HL-60 (cell line): ENCODE measurements at regions not wholly inside any gene's neighbourhood (a gene's known extent, or its start where the extent isn't known, plus 50 kb on each side); places are given as distances from the start of the nearest gene placed in this dataset.

ENCODE experiments used
- GABPA ChIP-seq: IDR thresholded peaks from 2 replicates; pipeline ENCODE4 v1.6.1; 2012; ENCODE audit warnings: low read depth
- POLR2AphosphoS5 ChIP-seq: IDR thresholded peaks from 2 replicates; pipeline ENCODE4 v1.6.1; 2012; ENCODE audit warnings: low read depth
- SPI1 ChIP-seq: IDR thresholded peaks from 2 replicates; pipeline ENCODE4 v1.6.1; 2012; ENCODE audit warnings: low read depth, mild to moderate bottlenecking, borderline replicate concordance
- TF ChIP-seq, protein P1 (sequence below): IDR thresholded peaks from one replicate; pipeline ENCODE4 v1.5.1; 2011; ENCODE audit warnings: low read length, control low read depth, inconsistent platforms; ENCODE audit not compliant: insufficient read depth
- TF ChIP-seq, protein P2 (sequence below): IDR thresholded peaks from 2 replicates; pipeline ENCODE4 v1.6.1; 2012; ENCODE audit warnings: low read depth; ENCODE audit not compliant: insufficient replicate concordance

DNA sequence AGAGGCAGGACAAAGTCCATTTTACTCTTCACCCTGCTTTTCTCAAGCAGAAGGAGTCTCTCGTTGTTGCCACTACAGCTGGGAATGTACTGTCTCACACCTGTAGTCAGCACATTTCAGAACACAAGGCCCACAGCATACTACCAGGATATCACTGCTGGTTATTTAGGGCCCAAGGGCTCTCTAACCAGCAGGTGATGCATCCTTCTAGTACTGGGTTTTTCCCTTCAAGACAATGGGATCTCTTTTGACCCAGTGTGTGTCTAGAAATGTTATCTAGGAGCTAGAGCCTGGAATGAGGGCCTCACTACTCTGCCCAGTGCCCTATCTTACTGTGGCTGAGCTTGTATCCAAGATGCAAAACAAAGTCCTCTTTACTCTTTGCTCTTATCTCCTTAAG, 235.1 kb upstream of the PRR16 start:
- TF ChIP-seq, protein P1, sequence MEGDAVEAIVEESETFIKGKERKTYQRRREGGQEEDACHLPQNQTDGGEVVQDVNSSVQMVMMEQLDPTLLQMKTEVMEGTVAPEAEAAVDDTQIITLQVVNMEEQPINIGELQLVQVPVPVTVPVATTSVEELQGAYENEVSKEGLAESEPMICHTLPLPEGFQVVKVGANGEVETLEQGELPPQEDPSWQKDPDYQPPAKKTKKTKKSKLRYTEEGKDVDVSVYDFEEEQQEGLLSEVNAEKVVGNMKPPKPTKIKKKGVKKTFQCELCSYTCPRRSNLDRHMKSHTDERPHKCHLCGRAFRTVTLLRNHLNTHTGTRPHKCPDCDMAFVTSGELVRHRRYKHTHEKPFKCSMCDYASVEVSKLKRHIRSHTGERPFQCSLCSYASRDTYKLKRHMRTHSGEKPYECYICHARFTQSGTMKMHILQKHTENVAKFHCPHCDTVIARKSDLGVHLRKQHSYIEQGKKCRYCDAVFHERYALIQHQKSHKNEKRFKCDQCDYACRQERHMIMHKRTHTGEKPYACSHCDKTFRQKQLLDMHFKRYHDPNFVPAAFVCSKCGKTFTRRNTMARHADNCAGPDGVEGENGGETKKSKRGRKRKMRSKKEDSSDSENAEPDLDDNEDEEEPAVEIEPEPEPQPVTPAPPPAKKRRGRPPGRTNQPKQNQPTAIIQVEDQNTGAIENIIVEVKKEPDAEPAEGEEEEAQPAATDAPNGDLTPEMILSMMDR: no peak
- TF ChIP-seq GABPA: no peak
- TF ChIP-seq POLR2AphosphoS5: no peak
- TF ChIP-seq, protein P2, sequence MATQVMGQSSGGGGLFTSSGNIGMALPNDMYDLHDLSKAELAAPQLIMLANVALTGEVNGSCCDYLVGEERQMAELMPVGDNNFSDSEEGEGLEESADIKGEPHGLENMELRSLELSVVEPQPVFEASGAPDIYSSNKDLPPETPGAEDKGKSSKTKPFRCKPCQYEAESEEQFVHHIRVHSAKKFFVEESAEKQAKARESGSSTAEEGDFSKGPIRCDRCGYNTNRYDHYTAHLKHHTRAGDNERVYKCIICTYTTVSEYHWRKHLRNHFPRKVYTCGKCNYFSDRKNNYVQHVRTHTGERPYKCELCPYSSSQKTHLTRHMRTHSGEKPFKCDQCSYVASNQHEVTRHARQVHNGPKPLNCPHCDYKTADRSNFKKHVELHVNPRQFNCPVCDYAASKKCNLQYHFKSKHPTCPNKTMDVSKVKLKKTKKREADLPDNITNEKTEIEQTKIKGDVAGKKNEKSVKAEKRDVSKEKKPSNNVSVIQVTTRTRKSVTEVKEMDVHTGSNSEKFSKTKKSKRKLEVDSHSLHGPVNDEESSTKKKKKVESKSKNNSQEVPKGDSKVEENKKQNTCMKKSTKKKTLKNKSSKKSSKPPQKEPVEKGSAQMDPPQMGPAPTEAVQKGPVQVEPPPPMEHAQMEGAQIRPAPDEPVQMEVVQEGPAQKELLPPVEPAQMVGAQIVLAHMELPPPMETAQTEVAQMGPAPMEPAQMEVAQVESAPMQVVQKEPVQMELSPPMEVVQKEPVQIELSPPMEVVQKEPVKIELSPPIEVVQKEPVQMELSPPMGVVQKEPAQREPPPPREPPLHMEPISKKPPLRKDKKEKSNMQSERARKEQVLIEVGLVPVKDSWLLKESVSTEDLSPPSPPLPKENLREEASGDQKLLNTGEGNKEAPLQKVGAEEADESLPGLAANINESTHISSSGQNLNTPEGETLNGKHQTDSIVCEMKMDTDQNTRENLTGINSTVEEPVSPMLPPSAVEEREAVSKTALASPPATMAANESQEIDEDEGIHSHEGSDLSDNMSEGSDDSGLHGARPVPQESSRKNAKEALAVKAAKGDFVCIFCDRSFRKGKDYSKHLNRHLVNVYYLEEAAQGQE: no peak
- no peak for TF ChIP-seq SPI1
